LoVo (cell line): ENCODE measurements at regions not wholly inside any gene's neighbourhood (a gene's known extent, or its start where the extent isn't known, plus 50 kb on each side); places are given as distances from the start of the nearest gene placed in this dataset.
A peak's percentile ranks its signal among the peaks of the same experiment; 100 is the strongest.

ENCODE experiments used
- DNase-seq: peaks from one replicate; pipeline ENCODE4 v3.0.0-alpha.2; 2016; ENCODE audit warnings: low spot score

- no peak for DNase-seq
Measured at GRCh38 chr2:16296331-16297250, 356.2 kb downstream of the MYCN start.

GRCh38 chr2:16296038-16296290 is 355.6 kb downstream of the MYCN start:
- no peak for DNase-seq

- no peak for DNase-seq
Measured at GRCh38 chr2:16294791-16295190, 354.4 kb downstream of the MYCN start.

- DNase-seq = no peak
Measured at GRCh38 chr2:16293871-16294270, 353.5 kb downstream of the MYCN start.

GRCh38 chr2:16293398-16293797 is 353.0 kb downstream of the MYCN start:
- DNase-seq = no peak

DNA sequence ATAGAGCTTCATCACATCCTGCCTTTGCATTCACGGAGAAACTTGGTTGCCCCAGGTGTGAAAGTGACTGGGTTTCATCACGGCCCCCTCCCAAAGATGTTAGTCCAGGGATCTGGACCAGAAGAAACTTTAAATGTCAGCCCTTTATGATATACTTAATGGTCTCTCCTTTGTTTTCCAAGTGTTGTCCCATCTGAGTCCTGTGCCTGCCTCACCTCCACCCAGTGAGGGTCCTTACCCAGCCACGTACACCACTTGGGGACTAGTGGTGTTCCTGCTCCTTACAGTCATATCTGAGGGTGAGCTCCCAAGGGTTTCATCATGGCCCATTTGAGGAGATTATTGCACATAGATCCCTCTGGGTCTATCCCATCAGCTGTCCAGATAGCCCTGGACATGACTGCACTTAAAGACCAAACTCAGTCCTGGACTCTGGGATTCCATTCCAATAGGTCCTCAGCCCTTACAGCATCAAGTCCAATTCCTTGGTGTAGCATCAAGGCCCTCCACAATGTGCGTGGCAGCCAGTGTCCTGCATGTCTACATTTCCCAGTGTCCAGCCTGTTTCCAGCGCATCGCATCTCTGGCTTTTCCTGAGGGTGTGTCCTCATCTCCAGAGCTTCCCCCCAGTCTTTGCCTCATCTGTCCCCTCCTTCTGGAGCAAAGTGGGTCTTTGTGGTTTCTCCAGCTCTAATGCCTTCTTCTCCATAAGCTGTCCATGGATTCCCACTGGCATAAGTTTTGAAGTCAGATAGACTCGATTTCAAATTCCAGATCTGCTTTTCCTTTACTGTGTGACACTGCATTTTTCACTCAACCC is 351.6 kb downstream of the MYCN start:
- DNase-seq = no peak

DNA sequence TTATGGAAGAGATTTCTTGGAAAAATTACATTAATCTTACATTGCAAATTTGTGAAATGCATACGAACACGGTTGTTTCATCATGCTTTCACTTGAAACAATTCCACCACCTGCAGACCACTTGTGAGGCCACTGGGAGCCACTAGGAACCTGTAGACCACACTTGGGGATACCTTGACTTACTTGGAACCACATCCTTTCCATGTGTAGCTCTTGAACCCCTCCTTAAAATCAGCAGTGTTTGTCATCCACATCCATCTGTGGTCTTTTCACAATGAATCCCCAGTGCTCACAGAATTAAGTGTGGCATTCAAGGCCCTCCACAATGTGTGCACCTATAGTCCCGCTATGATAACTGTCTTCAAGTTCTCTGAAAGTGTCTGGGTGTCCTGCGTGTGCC is 350.9 kb downstream of the MYCN start:
- no peak for DNase-seq

- no peak for DNase-seq
Measured at GRCh38 chr2:16290311-16291020, 350.1 kb downstream of the MYCN start.

DNA sequence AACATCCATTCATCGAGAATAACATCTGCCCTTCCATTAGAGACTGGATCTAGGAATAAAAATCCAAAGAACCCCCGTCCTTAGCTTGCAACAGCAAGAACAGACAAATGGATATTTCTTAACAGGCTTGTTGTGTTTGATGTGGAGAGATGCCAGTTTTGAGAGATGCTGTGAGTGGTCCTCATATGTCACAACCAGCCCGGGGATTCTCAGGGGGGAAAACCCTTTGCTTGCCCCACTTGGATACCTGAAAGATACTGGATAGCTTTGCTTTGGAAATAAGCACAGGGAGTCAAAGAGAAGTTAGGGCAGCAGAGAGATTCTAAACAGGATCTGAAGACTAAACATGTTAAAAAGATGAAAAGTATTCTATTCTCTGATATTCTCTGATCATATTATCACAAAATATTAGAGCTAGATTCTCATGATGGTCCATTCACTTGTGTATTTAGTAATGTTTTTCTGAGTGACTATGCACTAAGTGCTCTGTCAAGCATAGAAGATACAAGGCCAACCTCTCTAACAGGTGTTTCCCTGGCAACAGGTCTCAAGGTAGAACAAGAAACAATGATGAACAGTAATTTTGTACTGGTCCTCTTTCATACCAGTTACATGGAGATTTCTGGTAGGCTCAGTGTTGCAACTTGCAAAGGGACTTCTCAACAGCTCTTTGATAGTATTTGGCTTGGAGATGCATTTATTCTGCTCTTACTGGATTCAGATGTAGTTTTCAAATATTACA is 348.2 kb downstream of the MYCN start:
- DNase-seq = no peak

DNA sequence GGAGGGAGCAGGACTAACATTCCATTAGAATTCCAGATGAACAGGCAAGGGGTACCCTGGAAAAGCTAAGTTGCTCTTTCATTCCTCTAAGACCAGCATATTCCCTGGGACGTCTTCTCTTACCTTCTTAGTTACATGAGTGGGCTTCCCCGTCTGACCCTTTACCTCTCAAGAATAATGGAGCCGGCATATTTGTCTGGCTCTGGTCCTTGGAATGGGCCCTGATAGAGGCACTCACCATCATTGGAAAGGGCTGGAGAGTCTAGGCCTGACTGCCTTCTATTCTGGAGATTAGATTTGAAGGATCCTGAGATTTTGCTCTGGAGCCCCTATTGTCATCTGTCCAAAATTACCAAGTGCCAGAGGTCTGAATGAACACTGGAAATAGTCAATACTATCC is 347.5 kb downstream of the MYCN start:
- no peak for DNase-seq

DNA sequence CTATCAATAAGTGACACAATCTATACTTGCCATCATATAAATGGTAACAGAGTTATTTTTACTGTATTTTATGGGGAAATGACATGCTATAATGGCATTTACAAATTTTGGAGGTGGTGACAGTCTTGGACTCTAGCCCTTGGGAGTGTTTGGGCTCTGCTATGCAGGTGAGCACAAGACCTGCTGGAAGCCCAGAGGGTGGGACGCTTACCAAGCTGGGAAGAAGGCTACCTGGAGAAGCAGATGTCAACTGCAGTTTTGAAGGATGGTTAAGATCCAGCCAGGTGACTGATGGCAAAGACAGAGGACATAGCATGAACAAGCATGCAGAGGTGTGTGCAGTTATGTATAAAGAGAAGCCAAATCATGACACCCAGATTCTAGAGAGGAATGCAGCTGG is 346.9 kb downstream of the MYCN start:
- DNase-seq = no peak

GRCh38 chr2:16285813-16286510 is 345.6 kb downstream of the MYCN start:
- DNase-seq = no peak

- DNase-seq = no peak
Measured at GRCh38 chr2:16284941-16285625, 344.7 kb downstream of the MYCN start.

GRCh38 chr2:16283071-16283850 is 342.9 kb downstream of the MYCN start:
- DNase-seq = no peak

DNA sequence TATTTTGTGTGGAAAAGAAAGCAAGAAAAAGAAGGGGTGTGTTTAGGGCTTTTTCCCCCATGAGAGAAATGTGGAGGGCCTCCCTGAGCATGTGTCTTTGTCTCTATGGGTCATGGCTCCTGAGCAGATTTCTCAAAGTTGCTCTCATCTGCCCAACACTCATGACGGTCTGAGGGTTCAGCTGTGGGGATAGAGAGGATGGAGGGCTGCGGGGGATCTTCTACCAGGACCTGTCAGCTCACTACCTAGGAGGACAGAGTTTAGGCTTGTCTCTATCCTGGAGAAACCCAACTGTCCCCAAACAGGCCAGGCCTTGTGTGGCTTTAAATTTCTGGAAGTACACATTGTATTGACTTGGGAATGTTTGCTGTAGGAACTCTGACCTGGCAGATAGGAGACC is 342.2 kb downstream of the MYCN start:
- no peak for DNase-seq

DNA sequence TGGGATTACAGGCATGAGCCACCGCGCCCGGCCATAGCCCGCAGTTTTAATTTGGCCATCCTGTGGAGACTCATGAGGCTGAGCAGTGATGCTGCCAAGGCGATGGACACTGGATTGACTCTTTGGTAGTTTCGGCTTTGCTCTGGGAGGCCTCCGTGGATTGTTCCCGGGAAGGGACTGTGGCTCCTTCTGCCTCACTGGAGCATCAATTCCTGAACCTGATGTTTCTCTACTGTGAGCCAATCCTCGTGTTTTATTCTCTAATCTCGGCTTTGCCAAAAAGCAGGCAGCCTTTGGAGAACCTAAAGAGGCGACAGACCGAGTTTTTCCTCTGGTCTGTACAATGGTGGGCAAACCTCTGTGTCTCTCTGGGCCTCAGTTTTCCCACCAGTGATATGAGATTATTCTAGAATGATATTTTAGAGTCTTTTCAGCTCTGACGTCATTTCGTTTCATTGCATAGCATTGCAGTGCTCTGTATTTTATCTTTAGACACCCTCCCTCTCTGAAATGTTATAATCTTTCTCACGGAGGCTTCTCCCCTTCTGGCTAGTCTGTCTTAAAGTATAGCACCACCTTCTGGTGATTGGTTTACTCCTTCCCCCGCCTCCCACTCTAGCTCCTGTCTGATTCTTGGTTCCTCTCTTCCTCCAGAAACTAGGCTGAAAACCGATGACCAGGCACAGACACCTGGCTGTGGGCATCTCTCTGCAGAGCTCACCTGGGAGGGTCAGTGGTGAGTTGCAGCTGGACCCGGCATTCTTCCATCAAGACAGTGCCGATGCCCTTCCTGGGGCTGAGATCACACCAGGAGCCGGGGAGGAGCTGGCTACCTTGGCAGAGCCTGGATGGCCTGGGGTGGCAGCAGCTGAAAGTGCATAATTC is 341.3 kb downstream of the MYCN start:
- DNase-seq = peak; percentile 29

GRCh38 chr2:16280081-16280480 is 339.7 kb downstream of the MYCN start:
- DNase-seq = no peak

DNA sequence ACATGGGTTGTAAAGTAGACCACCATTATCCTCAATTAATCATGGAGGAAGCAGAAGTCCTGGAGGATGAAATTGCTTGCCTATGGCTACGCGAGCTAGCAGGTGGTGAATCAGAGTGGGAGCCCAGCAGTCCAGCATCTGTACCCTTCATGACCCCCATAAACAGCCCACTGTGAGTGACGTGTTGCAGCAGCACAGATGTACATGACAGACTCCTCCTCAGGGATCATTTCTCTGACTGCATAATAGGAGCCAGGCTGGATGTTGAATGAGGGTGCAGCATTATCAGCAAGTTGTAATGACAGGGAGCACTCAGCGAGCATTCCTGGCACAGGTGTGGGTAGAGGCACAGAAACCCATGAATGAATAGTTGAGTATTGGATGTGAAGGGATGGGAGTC is 339.3 kb downstream of the MYCN start:
- no peak for DNase-seq

GRCh38 chr2:16279201-16279570 is 338.8 kb downstream of the MYCN start:
- DNase-seq = no peak
